SHP77 treated with DMSO at 0.1 percent for 48 hours (cell line): ENCODE measurements at regions not wholly inside any gene's neighbourhood (a gene's known extent, or its start where the extent isn't known, plus 50 kb on each side); places are given as distances from the start of the nearest gene placed in this dataset.

Experiments used
- DNase-seq: peaks from one replicate; lab custom pipeline; 2025; lab: John Stamatoyannopoulos, UW

DNA sequence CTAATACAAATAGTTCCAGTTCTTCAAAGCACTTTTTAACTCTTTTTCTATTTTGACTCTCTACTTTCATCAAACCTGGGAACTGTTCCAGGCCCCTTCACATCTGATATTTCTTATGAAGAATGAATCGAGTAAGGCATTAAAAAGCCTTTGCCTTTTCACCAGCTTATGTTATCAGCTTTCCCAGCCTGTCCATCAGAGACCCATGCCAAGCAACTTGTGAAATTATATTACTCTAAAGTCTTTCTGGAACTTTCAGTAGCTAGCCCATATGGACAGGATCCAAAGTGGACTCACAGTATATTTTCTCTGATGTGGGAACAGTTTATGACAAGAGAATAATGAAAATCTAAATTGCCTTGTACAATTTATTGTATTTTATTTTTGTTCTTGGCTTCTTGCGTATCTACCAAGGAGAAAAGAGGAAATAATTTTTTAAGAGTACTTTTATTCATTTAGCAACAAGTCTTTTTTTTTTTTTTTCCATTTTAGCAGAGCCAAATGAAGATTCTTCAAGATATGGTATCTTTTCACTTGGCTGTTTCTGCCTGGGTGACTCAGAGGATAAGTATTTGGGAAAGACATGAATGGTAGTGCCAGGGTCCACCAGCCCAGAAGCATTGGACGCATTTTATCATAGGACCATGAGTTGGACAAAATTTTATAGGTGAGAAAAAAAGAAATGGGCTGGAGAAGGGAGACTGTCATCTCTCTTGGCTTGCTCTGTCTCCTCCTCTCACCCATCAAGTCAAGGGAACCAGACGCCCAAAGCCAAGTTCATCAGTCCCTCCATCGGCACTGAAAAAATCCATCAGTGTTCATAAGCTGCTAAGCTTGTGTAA, 195.8 kb upstream of the NEBL start:
- DNase-seq: no peak

DNA sequence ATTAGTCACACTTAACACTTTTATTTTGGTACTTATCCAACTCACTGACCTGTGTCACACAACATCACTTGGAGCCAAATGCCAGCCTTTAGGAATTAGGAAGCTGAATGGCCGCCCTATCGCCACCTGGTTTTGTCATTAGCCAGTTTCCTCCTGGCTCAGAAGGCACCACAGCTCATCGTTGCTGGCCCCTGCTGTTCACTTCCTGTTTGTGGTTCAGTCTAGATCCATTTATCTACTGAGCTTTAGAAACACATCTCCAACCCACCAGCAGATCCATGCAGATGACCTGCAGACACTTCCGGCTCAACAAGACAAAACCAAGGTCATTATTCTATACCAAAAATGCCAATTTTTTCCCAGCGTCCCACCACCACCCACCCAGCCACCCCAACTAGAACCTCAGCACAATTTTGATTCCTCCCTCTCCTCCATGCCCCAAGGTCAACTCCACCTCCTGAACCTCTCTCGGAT, 193.5 kb upstream of the NEBL start:
- DNase-seq: no peak

DNA sequence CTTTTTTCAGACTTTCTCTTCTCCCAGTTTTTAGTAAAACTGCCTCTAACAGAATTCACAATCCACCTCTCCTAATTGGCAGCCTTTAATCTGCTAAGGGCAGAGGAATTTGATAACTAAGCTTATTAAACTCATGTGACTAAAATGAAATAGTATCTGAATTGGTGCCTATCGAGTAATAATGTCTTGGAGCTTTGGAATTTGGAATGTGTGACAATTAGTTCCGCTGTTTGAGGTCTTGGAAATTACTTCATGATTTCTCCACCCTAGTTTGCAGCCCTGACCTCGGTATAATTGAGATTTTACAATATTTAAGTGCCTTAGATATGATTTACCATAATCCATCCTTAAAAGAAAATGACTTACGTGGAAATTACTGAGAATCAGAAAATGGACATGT, 190.4 kb upstream of the NEBL start:
- no peak for DNase-seq

DNA sequence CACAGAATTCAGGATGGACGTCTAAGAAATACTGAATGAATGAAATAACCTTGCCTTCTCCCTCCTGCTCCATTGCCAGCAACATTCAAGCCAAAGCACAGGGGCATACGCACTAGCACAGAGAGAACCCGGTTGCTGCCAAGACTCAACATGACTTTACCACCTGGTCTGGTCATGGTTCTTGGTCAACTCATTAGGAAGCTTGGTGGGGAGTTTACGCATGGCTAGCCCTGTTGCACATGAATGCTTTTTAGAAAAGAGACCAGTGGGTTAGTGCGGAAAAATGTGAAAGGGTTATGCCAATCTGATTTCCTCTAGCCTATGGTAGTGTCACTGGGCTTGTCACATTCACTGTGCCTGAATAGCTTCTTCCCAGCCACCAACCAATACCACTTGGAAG, 187.6 kb upstream of the NEBL start:
- no peak for DNase-seq

DNA sequence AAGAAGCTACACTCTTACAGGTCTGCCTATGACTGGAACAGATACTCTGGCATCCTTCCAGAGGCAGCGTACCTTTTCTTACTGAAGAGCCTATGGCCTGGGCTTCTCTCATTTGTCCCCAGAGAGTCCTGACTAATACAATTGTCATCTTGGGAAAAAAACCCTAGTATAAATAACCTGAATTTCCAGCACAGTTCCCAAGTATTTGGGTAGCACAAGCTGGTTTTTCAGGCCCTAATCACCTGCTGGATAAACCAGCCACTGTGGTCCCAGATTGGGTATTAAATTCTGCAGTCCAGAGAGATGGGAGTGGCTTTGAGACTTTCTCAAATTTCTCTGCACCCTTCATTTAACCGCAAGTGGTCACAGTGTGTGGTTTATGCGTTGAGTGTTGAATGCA, 186.8 kb upstream of the NEBL start:
- no peak for DNase-seq

DNA sequence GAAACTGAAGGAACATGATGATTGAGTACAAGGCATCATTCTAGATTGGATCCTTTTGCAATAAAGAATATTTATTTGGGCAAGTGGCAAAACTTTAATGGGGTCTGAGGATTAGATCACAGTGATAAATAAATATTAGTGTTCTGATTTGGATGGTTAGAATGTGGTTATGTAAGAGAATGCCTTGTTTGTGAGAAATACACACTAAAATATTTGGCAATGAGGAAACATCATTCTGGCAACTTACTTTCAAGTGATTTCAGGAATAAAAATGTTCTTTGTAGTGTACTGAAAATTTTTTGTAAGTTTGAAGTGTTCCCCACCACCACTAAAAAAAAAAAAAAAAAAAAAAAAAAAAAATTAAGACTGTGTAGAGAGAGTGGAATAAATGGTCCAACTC, 185.1 kb upstream of the NEBL start:
- DNase-seq: no peak

DNA sequence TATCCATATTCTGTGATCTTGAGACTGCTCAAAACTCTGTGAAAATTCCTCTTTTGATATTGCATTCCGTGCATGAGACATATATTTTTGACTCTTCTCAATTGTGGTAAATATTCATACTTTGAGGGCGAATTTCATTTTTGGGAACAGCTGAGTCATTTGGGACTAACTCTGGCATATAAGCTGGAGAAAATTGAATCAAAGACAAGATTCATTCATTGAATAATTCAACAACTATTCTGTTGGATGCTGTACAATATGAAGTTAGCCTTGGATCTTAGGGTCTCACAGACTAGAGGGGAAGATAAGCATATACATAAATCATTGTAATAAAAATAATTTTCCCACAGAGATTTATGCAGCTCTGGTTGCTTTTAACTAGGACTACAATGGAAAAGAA, 183.2 kb upstream of the NEBL start:
- no peak for DNase-seq

DNA sequence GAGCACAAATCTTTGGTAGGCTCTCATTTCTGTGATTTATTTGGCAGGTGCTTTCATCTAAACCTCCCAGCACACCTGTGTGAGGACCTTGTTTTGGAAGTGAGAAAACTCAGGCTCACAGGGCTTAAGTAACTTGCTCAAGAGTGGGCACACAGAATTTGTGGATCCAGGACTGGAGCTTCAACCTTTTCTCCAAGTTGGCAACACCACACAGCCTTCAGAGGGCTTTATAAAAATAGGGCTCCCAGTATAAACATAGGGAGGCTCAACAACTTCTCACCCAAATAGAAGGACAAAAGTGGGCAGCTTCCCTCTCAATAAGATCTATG, 182.2 kb upstream of the NEBL start:
- no peak for DNase-seq

DNA sequence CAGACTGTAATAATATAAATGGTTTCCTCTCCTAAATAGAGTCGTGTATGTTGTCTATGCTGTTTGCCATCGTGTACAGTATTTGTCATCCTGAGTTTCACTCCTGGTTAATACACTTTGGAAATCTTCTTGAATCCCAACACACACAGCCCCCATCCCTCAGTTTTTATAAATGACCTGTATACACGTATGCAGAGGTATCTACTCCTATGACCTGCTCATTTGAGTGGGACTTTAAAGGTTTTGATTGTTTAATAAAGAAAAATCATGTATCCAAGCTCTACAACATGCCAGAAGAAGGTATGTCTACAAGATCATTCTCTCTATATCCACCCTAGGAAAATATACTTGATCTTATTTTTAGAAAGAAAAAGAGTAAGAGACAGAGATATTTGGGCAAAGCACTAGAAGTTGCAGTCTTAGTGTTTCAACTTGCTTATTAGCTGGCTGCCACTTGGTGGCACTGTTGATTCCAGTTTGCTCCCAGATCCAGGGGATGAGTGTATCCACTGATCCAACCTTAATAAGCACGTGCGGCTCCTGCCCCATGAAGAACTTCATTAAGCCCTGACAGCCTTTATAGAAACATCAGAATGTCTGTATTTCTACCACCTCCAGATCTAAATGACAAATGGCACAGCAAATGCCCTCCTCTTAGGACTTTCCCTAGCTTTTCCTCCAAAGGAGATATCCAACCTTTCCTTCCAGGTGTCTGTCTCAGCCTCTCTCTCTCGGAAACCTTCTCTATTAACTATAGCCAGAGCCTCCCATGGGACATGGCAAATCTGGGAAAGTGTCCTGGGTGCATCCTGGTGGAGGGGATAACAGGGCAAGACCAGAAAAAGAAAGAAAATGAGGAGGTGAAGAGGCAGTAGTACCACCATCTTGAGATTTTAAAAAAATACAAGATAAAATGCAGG, 181.6 kb upstream of the NEBL start:
- peak; percentile 41 for DNase-seq

DNA sequence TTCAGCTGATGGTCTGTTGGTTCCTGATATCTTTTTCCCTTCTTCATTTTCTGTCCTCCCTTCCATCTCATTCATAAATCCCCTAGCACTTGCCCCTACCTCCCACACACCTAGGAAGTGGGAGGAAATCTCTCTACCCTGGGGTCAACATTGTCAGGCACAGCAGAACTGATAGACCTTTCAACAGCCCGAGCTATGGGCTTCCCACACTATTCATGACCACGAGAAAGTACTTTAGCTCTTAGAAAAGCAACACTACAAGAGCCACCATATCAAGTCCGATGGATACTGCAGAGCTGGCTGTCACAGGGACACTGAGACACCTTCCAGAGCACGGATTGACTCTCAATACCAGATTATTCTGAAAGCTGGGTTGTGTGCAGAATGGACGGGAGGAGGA, 180.6 kb upstream of the NEBL start:
- DNase-seq: no peak

DNA sequence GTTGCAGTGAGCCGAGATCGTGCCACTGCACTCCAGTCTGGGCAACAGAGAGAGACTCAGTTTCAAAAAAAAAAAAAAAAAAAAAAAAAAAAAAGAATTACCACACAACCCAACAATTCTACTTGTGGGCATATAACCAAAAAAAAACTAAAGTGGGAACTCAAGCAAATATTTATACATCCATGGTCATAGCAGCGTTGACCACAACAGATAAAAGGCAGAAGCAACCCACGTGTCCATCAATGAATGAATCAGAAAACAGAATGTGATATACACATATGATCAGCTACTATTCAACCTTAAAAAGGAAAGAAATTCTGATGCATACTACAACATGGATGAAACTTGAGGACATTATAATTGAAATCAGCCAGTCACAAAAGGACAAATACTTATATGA, 179.3 kb upstream of the NEBL start:
- no peak for DNase-seq

DNA sequence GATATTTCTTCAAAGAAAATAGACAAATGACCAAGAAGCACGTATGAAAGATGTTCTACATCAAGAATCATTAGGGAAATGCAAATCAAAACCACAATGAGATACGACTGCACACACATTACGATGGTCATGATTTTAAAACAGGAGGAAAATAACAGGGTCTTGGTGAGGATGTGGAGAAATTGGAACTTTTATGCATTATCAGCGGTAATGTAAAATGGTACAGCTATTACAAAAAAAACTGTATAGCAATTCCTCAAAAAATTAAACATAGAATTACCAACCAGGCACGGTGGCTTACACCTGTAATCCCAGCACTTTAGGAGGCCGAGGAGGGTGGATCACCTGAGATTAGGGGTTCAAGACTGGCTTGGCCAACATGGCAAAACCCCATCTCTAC, 178.8 kb upstream of the NEBL start:
- no peak for DNase-seq

DNA sequence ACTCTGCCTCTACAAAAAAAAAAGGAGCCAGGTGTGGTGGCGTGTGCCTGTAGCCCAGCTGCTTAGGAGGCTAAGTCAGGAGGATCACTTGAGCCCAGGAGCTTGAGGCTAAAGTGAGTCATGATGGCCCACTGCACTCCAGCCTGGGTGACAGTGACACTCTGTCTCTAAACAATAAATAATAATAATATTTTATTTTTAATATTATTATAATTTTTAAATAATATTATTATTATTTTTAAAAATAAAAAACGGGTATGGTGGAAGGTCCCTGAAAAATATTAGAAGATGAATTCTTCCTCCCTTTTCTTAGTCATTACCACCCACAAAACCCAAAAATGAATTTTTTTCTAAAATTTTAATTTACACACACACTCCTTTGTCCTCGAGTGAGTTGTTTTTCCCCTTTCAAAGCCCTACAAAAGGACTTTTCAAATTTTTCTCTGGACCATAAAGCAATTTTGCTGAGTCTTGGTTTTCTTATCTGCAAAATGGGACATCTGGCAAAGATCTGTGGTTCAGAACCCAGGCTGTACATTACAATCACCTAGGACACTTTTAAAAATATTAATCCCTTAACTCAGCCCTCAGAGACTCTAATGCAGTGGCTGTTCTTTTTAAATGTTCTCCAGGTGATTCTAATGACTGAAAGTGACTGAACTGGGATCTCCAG, 174.0 kb upstream of the NEBL start:
- no peak for DNase-seq

DNA sequence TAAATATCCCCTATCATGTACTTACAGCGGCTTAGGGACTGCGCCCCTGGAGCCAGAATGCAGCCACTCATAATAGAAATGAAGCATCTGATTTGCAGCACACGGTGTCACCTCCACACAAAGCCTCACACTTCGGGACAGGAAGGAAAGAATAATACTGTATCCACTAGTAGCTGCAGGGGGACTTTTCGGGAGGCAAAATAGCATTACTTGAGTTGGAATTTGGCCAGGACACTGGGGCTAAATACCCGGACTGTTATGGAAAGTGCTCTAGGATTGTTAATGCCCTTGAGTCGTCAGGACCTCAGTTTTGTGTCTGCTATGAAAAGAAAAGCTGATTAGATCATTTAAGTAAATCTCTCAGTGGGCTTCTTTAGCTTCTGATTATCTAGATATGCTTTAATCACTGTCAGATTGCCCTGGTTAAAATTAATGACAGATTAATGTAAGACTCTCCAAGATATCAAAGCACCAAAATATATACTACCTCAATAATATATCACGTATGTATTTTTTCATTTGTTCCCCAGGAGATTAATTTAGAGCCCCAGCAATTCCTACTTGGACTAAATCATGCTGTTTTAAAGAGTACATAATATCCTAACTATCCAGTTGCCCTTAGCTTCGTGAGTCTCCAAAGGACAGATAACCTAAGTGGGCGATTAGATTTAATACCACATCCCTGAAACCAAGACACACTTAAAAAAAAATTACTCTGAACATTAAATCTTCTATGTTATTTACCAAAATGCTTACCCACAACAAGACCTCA, 173.0 kb upstream of the NEBL start:
- DNase-seq: no peak

DNA sequence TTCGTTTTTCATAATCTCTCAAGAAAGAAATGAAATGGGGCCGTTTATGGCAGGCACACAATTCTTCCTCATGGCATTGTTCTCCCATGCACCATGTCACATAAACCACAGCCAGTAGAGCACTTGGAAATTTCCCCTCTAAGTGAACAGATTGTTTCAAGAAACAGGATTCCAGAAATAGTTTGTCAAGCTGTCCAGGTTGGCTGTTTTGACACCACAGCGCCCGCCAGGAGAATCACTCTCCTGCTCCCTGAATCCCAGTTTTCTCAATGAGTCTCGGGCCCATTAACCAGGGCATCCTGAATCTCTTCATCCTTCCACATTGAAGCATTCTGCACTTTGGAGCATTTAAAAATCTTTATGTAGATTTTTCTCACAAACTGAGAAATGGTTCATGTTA, 172.2 kb upstream of the NEBL start:
- DNase-seq: no peak

DNA sequence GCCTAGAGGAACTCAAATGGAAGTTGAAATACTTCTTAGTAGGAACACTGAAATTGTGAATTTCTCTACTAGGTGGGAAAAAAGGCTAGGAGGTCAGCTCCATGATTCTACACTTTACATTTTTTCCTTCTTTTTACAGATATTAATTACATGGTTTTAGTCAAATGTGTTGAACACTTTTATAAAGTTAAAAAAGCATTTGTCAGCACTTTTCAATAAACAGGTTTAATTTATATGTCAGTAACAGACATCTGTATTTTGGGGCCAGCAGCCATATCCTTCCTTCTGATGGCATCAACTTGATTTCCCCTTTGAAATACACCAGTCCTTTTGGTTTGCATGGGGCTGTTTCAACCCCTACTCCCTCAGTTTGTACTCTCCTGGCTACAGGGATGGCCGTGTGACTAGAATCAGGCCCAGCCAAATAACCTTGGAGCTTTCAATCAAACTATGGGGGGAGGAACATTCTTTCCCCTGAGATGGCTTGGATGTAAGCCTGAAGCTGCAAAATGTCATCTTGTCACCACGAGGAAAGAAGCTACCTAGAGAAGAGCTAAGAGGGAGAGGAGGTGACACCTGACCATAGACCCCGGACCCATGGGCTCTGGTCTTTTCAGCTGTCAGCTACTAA, 171.0 kb upstream of the NEBL start:
- no peak for DNase-seq

DNA sequence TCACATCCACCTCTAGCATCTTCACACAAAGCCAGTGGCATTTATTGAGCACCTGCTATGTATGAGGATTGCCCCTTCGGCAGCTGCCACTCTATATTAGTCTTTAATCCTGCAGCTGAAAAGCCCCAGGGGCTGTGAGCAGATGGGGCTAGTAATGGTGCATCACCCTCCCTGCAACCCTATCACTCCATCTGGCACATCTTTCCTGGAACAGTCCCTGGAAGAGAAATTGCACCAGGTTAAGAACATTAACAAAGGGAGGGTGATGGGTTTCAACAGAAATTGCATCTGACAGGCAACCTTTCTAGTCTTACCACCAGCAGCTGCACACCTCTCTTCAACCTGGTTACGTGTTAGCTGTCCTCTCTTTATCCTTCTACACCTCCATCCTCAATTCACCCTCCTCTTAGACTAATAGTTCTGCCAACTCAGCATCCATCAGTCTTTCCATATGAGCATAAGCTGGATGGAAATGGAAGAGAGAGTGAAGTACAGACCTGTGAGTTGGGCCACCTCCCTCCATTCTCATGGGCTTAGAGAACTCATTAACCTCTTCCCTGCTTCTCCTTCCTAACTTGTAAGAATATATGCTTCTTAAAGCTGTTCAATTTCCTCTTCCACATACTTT, 168.6 kb upstream of the NEBL start:
- DNase-seq: no peak

DNA sequence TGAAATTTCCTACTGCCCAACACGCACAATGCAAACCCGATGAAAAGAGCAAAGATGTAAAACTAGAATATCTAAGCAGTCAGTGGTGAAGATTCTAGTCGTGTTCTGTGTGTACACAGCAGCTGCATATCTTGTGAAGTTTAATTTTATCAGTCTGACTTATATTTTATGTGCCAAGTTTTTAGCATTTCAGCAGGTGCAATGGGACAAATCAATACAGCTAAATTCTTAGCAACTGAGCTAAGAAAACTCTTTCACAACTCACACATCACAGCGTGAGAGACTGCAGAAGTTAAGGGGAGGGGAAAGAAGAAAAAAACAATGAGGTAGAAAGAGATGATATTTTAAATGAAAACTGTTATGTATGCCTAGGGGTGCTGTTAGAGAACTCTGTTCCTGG, 164.9 kb upstream of the NEBL start:
- DNase-seq: no peak

DNA sequence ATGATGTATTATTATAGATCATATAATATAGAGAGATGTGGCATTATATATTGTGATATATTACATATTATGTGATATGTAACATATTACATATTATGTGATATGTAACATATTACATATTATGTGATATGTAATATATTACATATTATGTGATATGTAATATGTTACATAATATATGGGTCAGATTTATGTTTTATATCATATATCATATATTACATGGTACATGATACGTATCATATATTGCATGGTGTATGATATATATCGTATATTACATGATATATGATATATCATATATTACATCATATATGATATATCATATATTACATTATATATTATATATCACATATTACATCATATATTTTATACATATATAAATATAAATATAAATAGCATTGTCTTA, 164.1 kb upstream of the NEBL start:
- DNase-seq: no peak

DNA sequence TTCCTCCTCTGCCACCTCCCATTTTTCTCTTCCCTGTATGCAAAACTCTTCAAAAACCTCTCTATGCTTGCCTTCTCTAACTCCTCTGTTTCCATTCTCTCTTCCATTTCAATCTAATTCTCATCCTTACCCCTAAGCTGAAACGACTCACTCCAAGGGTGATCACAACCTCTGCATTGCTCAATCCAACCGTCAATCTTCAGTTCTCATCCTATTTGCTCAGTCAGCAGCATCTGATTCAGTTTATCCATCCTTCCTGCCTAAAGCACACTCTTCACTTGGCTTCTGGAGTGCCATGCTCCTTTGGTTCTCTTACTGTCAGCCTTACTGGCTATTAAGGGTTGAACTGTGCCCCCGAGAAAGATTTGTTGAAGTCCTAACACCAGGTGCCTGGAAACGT, 163.5 kb upstream of the NEBL start:
- DNase-seq: no peak

DNA sequence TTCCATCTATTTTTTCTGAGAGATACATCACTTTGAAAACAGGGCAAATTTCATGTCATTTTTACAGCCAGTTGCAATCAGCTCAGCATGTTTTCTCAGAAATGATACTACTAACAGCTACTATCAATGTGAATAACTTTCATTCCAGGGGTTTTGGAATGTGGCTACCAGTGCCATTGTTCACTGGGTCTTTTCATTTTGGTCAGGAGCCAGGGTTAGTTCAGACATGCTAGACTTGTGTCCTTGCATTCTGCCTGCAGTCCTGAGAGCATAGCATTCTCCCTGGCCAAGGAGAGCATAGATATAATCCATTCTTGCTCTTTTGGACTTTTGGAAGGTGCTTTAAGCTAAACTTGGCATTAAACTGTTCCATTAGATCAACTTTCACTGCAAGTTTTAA, 160.9 kb upstream of the NEBL start:
- DNase-seq: no peak
